HCT116 (cell line): ENCODE measurements at regions not wholly inside any gene's neighbourhood (a gene's known extent, or its start where the extent isn't known, plus 50 kb on each side); places are given as distances from the start of the nearest gene placed in this dataset.

Experiments
- CTCF ChIP-seq, 3 experiments: fragments of 200-600 bp in 1 of 3; sonication (generic) in 1 of 3; IDR thresholded peaks in 2 of 3; conservative IDR thresholded peaks in 1 of 3; 2 replicates each; pipeline ENCODE4 v1.5.1; 2012 to 2017; ENCODE audit warnings: low read depth in 2 of 3, low read length in 2 of 3, antibody characterized with exemption in 1 of 3, borderline replicate concordance in 1 of 3, control low read depth in 1 of 3, mild to moderate bottlenecking in 1 of 3, mixed read lengths in 1 of 3, mixed run types in 1 of 3, moderate library complexity in 1 of 3; ENCODE audit not compliant: insufficient read depth in 1 of 3
- ELF1 ChIP-seq: IDR thresholded peaks from 2 replicates; pipeline ENCODE4 v1.6.1; 2012; ENCODE audit warnings: low read depth, borderline replicate concordance
- EZH2 ChIP-seq: fragments of 200-600 bp; sonication (generic); IDR thresholded peaks from 2 replicates; pipeline ENCODE4 v1.6.1; 2017; ENCODE audit warnings: antibody characterized with exemption, mixed run types
- EZH2phosphoT487 ChIP-seq: fragments of 200-600 bp; IDR thresholded peaks from 2 replicates; pipeline ENCODE4 v1.6.1; 2018; ENCODE audit warnings: antibody characterized with exemption, borderline replicate concordance
- MAX ChIP-seq: IDR thresholded peaks from 2 replicates; pipeline ENCODE4 v1.6.1; 2012
- POLR2A ChIP-seq: IDR thresholded peaks from 2 replicates; pipeline ENCODE4 v1.7.0; 2011; ENCODE audit warnings: borderline replicate concordance; ENCODE audit not compliant: insufficient read depth, insufficient read length; ENCODE audit errors: extremely low read depth
- POLR2AphosphoS5 ChIP-seq: IDR thresholded peaks from 2 replicates; pipeline ENCODE4 v1.6.1; 2011; ENCODE audit warnings: mild to moderate bottlenecking, low read depth, low read length, moderate library complexity
- REST ChIP-seq: IDR thresholded peaks from 2 replicates; pipeline ENCODE4 v1.6.1; 2012; ENCODE audit warnings: low read depth
- SIN3A ChIP-seq: IDR thresholded peaks from 2 replicates; pipeline ENCODE4 v1.6.1; 2012; ENCODE audit warnings: low read depth
- SP1 ChIP-seq: IDR thresholded peaks from 2 replicates; pipeline ENCODE4 v1.6.1; 2012; ENCODE audit warnings: low read depth
- TCF7L2 ChIP-seq: IDR thresholded peaks from 2 replicates; pipeline ENCODE4 v1.7.0; 2011; ENCODE audit warnings: borderline replicate concordance, inconsistent platforms; ENCODE audit not compliant: insufficient read depth, insufficient read length; ENCODE audit errors: extremely low read depth
- ZBTB33 ChIP-seq: IDR thresholded peaks from 2 replicates; pipeline ENCODE4 v1.6.1; 2011; ENCODE audit warnings: mild to moderate bottlenecking, low read length, moderate library complexity; ENCODE audit not compliant: insufficient replicate concordance; ENCODE audit errors: extremely low read depth
- ZFX ChIP-seq: fragments of 450-650 bp; IDR thresholded peaks from 2 replicates; pipeline ENCODE4 v1.6.1; 2017

GRCh38 chr1:229004066-229004833 lies 266.7 kb upstream of the RAB4A start:
- TF ChIP-seq EZH2phosphoT487: no peak
- TF ChIP-seq EZH2: no peak
- TF ChIP-seq SP1: no peak
- no peak for TF ChIP-seq CTCF (IDR thresholded peaks at IDR 0.05 in 2 of 3, conservative IDR thresholded peaks at IDR 0.05 in 1 of 3; ENCODE audit: borderline replicate concordance in 1 of 3, insufficient read depth in 1 of 3, low read depth in 2 of 3, low read length in 2 of 3)
- TF ChIP-seq MAX: no peak
- no peak for TF ChIP-seq SIN3A
- no peak for TF ChIP-seq REST
- TF ChIP-seq TCF7L2: no peak
- no peak for TF ChIP-seq POLR2AphosphoS5
- no peak for TF ChIP-seq POLR2A
- no peak for TF ChIP-seq ELF1
- TF ChIP-seq ZFX: no peak
- no peak for TF ChIP-seq ZBTB33
